HepG2 (cell line): ENCODE measurements at regions not wholly inside any gene's neighbourhood (a gene's known extent, or its start where the extent isn't known, plus 50 kb on each side); places are given as distances from the start of the nearest gene placed in this dataset.

Experiments used
- ATAC-seq: fragments of 200-7000 bp; cut with Tn5 transposase; 3 replicates; pipeline ENCODE4 v1.9.1; 2020; ENCODE audit warnings: mild to moderate bottlenecking, moderate library complexity
- BruUV-seq: library from RNA; stranded (reverse); fragments of 400-500 nt; replicated peaks from 2 replicates; lab custom pipeline; 2021; lab: Mats Ljungman, UMichigan
- CTCF ChIA-PET: fragments of 300-600 bp; formaldehyde crosslinking; extraction: SDS; loops from one replicate; lab custom pipeline; 2021; ENCODE audit warnings: low total read pairs, inconsistent platforms, low intra/inter-chr PET ratio; lab: Yijun Ruan, JAX
- POLR2A ChIA-PET: fragments of 350-600 bp; sonication (Branson Sonifier 250); formaldehyde crosslinking; loops from one replicate; lab custom pipeline; 2020; ENCODE audit warnings: antibody characterized with exemption, inconsistent platforms; lab: Yijun Ruan, JAX
- DNase-seq: peaks from one replicate; pipeline ENCODE4 v3.0.0-alpha.2; 2015; ENCODE audit warnings: low spot score
- FAIRE-seq: peaks from 3 replicates; lab custom pipeline; 2011; peaks lifted over from hg19 to GRCh38; lab: Jason Lieb, UNC
- H2AFZ ChIP-seq: one replicate; pipeline ENCODE4 v1.6.1; 2011; ENCODE audit warnings: low read length, inconsistent platforms
- H3K27ac ChIP-seq: fragments of 300-600 bp; 3 replicates; pipeline ENCODE4 v1.8.0; 2011; ENCODE audit warnings: mixed run types, mild to moderate bottlenecking, mixed read lengths, low read length, inconsistent platforms; ENCODE audit not compliant: insufficient read depth; ENCODE audit errors: extremely low read length
- H3K27me3 ChIP-seq, 2 experiments: fragments of 200-600 bp in 1 of 2; 2 replicates in 1 of 2; 3 replicates in 1 of 2; pipeline versions ENCODE4 v1.6.0 to v1.8.0; 2011; ENCODE audit warnings: low read length in 2 of 2, mild to moderate bottlenecking in 2 of 2, moderate library complexity in 2 of 2, inconsistent platforms in 1 of 2; ENCODE audit not compliant: insufficient read depth in 2 of 2, control insufficient read depth in 1 of 2
- H3K36me3 ChIP-seq, 2 experiments: fragments of 200-600 bp in 1 of 2; replicated peaks in 1 of 2; 2 replicates in 1 of 2; 3 replicates in 1 of 2; pipeline versions ENCODE4 v1.5.1 to v1.8.0; 2011; ENCODE audit warnings: low read length in 2 of 2, inconsistent platforms in 1 of 2; ENCODE audit not compliant: insufficient read depth in 2 of 2, control insufficient read depth in 1 of 2
- H3K4me1 ChIP-seq: 2 replicates; pipeline ENCODE4 v1.5.1; 2012; ENCODE audit warnings: low read length, inconsistent platforms; ENCODE audit not compliant: insufficient read depth
- H3K4me2 ChIP-seq: 2 replicates; pipeline ENCODE4 v1.6.0; 2011; ENCODE audit warnings: low read depth, low read length, inconsistent platforms
- H3K4me3 ChIP-seq, 3 experiments: fragments of 200-600 bp in 1 of 3; sonication (generic), shearing (Covaris generic) in 1 of 3; replicated peaks in 1 of 3; 2 replicates each; pipeline ENCODE4 v1.5.1; 2011 to 2016; ENCODE audit warnings: low read length in 3 of 3, inconsistent platforms in 2 of 3, low read depth in 2 of 3, mild to moderate bottlenecking in 2 of 3, control low read depth in 1 of 3, mixed read lengths in 1 of 3; ENCODE audit not compliant: insufficient read depth in 1 of 3
- H3K79me2 ChIP-seq: one replicate; pipeline ENCODE4 v1.6.1; 2011; ENCODE audit warnings: low read length, inconsistent platforms; ENCODE audit not compliant: insufficient read depth
- H3K9ac ChIP-seq: 2 replicates; pipeline ENCODE4 v1.6.0; 2011; ENCODE audit warnings: mild to moderate bottlenecking, low read depth, low read length, inconsistent platforms; ENCODE audit not compliant: insufficient read depth
- H3K9me3 ChIP-seq: 2 replicates; pipeline ENCODE4 v1.5.1; 2012; ENCODE audit warnings: mild to moderate bottlenecking, low read length
- H4K20me1 ChIP-seq: 2 replicates; pipeline ENCODE4 v1.6.0; 2011; ENCODE audit warnings: inconsistent platforms, mild to moderate bottlenecking, low read length, moderate library complexity; ENCODE audit not compliant: insufficient read depth
- HNRNPL ChIP-seq: fragments of 200-400 bp; formaldehyde crosslinking; IDR thresholded peaks from 2 replicates; pipeline ENCODE4 v1.6.1; 2017; ENCODE audit warnings: mild to moderate bottlenecking, low read depth, low read length
- RARA ChIP-seq: IDR thresholded peaks from 2 replicates; pipeline ENCODE4 v1.6.1; 2016; ENCODE audit warnings: missing genetic modification reagents, missing compliant biosample characterization
- ZFP1 ChIP-seq: IDR thresholded peaks from 2 replicates; pipeline ENCODE4 v1.6.1; 2016
- ZFP37 ChIP-seq: sonication (generic); formaldehyde crosslinking; IDR thresholded peaks from 2 replicates; pipeline ENCODE4 v1.4.0; 2020; ENCODE audit warnings: missing genetic modification reagents, borderline replicate concordance
- ZNF569 ChIP-seq: sonication (generic); formaldehyde crosslinking; IDR thresholded peaks from 2 replicates; pipeline ENCODE4 v1.5.0; 2020; ENCODE audit warnings: mild to moderate bottlenecking, missing genetic modification reagents, moderate library complexity, borderline replicate concordance
- WGBS: methylation state at CpG from one replicate; pipeline ENCODE4 v1.1.6; 2017; ENCODE audit warnings: low lambda C conversion rate; 5-methylcytosine and 5-hydroxymethylcytosine counted together
- in situ Hi-C: cut with HindIII; loops from 2 replicates; pipeline ENCODE4 v1.10.0; 2017; ENCODE audit warnings: low pct_unique_long_range_greater_than_20kb; ENCODE audit not compliant: extremely low pct_ligation_motif_present
- intact Hi-C: fragments of 100-400 bp; cut with micrococcal nuclease; formaldehyde crosslinking; loops from one replicate; pipeline ENCODE4 v1.10.0; 2022; ENCODE audit not compliant: unreplicated experiment
- TF ChIP-seq, protein P1 (sequence below): sonication (generic); formaldehyde crosslinking; IDR thresholded peaks from 2 replicates; pipeline ENCODE4 v1.4.0; 2020; ENCODE audit warnings: missing genetic modification reagents
- TF ChIP-seq, protein P2 (sequence below): IDR thresholded peaks from 2 replicates; pipeline ENCODE4 v1.6.1; 2016

GRCh38 chr6:170082067-170082466 is 208.8 kb downstream of the DLL1 start (continued):
- TF ChIP-seq ZFP37 (CRISPR knock-in tag) (no peak), RARA (CRISPR knock-in tag) (no peak), HNRNPL (no peak), ZNF569 (CRISPR knock-in tag) (no peak)
- TF ChIP-seq, protein P1, sequence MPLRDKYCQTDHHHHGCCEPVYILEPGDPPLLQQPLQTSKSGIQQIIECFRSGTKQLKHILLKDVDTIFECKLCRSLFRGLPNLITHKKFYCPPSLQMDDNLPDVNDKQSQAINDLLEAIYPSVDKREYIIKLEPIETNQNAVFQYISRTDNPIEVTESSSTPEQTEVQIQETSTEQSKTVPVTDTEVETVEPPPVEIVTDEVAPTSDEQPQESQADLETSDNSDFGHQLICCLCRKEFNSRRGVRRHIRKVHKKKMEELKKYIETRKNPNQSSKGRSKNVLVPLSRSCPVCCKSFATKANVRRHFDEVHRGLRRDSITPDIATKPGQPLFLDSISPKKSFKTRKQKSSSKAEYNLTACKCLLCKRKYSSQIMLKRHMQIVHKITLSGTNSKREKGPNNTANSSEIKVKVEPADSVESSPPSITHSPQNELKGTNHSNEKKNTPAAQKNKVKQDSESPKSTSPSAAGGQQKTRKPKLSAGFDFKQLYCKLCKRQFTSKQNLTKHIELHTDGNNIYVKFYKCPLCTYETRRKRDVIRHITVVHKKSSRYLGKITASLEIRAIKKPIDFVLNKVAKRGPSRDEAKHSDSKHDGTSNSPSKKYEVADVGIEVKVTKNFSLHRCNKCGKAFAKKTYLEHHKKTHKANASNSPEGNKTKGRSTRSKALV (CRISPR knock-in tag), result no peak
- TF ChIP-seq, protein P2, sequence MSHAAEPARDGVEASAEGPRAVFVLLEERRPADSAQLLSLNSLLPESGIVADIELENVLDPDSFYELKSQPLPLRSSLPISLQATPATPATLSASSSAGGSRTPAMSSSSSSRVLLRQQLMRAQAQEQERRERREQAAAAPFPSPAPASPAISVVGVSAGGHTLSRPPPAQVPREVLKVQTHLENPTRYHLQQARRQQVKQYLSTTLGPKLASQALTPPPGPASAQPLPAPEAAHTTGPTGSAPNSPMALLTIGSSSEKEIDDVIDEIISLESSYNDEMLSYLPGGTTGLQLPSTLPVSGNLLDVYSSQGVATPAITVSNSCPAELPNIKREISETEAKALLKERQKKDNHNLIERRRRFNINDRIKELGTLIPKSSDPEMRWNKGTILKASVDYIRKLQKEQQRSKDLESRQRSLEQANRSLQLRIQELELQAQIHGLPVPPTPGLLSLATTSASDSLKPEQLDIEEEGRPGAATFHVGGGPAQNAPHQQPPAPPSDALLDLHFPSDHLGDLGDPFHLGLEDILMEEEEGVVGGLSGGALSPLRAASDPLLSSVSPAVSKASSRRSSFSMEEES (CRISPR knock-in tag), result no peak

DNA sequence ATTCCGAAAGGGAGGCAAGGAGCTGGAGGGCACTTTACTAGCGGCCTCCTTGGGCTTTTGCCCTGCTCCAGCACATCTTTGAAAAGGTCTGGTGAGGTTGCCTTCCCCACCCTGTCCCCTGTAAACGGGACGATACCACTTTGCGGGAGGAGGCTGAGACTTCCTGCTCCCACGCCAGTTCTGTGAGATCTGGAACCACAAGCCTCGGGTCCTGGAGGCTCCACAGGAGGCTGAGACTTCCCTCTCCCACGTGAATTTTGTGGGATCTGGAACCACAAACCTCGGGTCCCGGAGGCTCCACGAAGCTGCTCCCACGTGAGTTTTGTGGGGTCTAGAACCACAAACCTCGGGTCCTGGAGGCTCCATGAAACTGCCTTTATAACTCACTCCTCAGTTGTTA is 209.3 kb downstream of the DLL1 start:
- no peak for FAIRE-seq
- POLR2A ChIA-PET, result no interaction called here
- H3K9ac ChIP-seq, result no peak overlapping the region
- no peak for DNase-seq
- in situ Hi-C loops, result no loop called here
- H3K4me1 ChIP-seq, result no peaks in the 10 kb centered on the region
- no peak for TF ChIP-seq ZFP1 (CRISPR knock-in tag)
- TF ChIP-seq, all 625 proteins: peak for 0
- no peak for ATAC-seq
- Histone ChIP-seq H3K79me2 (no peaks in the 10 kb centered on the region), H3K27me3 (peaks cover 11 to 76% of the 10 kb centered on the region in 2 experiments), H4K20me1 (no peaks in the 10 kb centered on the region; the same call in 1 of the 2 replicates), H2AFZ (no peak overlapping the region), H3K4me3 (no peak overlapping the region), H3K9me3 (no peaks in the 10 kb centered on the region), H3K4me2 (no peak overlapping the region), H3K36me3 (no peaks in the 10 kb centered on the region), H3K27ac (no peak overlapping the region)
- intact Hi-C loops, result no loop called here
- CTCF ChIA-PET, result no interaction called here
- BruUV-seq, result no TSS peak
- 50% methylated on average over 3 of the region's 13 CpGs for WGBS
